Epithelial cell of esophagus (primary cell): ENCODE measurements at regions not wholly inside any gene's neighbourhood (a gene's known extent, or its start where the extent isn't known, plus 50 kb on each side); places are given as distances from the start of the nearest gene placed in this dataset.
A peak's percentile ranks its signal among the peaks of the same experiment; 100 is the strongest.

Source experiments
- DNase-seq: peaks from one replicate; pipeline ENCODE4 v3.0.0; 2010; ENCODE audit warnings: low read depth
- H3K4me3 ChIP-seq: 2 replicates; pipeline ENCODE4 v1.5.1; 2011; ENCODE audit warnings: mild to moderate bottlenecking, low read length, control low read depth
- TF ChIP-seq, protein P1 (sequence below): IDR thresholded peaks from 2 replicates; pipeline ENCODE4 v1.5.1; 2011; ENCODE audit warnings: low read depth, mild to moderate bottlenecking, low read length, control low read depth, inconsistent platforms; ENCODE audit not compliant: insufficient read depth; ENCODE audit errors: missing control alignments

DNA sequence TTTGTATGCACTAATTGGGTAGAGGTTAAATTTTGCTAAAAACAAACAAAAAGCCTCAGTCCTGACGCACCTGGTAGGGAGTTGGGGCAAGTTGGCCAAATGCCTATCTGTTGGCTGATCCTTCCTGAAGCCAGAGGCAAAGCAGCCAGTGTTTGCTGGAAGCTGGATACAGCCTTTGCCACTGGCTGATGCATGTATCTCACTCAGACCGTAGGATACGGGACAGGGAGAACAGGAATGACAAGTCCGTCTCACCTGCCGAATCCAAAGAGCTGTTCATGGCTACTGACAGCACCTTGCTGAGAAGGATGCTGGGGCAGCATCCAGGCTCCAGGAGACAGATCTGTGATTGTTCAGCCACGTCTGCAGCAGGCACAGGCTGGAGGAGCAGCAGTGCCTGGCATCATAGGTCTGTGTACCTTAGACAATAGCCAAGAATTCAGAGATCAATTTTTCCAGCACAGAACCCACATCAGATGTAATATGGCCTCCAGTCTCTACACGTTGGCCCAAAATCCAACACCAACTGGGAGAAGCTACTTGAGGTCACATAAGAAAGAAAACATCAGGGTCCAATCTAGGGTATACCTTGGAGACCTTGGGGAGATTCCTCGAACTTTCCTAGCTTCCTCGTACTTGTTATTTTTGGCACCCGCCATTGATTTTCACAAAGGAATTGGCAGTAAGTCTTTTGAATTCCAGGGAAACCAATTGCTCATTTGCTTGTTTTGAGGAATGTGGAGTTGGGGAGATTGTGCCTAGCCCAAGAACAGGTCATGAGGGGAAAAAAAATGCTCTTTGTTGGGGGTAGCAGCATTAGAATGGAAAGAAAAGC lies 108.5 kb upstream of the ARMC2 start:
- DNase-seq = peak; percentile 89
- TF ChIP-seq, protein P1, sequence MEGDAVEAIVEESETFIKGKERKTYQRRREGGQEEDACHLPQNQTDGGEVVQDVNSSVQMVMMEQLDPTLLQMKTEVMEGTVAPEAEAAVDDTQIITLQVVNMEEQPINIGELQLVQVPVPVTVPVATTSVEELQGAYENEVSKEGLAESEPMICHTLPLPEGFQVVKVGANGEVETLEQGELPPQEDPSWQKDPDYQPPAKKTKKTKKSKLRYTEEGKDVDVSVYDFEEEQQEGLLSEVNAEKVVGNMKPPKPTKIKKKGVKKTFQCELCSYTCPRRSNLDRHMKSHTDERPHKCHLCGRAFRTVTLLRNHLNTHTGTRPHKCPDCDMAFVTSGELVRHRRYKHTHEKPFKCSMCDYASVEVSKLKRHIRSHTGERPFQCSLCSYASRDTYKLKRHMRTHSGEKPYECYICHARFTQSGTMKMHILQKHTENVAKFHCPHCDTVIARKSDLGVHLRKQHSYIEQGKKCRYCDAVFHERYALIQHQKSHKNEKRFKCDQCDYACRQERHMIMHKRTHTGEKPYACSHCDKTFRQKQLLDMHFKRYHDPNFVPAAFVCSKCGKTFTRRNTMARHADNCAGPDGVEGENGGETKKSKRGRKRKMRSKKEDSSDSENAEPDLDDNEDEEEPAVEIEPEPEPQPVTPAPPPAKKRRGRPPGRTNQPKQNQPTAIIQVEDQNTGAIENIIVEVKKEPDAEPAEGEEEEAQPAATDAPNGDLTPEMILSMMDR = no peak
- no peak overlapping the region for H3K4me3 ChIP-seq

DNA sequence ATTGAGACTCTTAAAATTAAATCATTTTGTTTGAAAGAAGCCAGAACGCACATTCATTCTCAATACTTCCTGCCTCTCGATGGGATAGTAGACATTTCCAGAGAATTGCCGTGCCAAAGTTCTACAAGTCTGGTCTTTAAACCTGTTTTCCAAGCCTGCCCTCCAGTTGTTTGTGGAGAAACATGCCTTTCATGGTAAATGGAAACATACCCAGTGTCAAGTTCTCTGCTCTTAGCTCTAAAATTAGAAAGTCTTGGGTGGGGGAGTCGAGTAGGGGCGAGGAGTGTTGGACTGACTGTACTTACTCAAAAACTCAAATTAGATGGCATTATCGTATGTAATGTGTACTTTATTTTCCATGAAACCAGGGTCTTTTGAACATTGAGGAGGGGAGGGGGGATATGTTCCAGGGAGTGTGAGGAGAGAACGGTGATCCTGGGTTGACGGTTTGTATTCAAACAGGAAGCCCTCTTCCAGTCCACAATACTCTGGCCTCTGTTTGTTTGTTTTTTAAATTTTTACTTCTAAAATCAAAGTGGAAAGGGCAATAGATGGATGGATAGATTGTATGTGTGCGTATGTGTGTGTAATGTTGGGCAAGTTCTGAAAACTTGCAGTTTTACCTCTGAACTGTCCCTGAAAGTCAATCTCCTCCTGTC lies 106.8 kb upstream of the ARMC2 start:
- no peak for DNase-seq
- TF ChIP-seq, protein P1 = no peak
- no peak overlapping the region for H3K4me3 ChIP-seq

DNA sequence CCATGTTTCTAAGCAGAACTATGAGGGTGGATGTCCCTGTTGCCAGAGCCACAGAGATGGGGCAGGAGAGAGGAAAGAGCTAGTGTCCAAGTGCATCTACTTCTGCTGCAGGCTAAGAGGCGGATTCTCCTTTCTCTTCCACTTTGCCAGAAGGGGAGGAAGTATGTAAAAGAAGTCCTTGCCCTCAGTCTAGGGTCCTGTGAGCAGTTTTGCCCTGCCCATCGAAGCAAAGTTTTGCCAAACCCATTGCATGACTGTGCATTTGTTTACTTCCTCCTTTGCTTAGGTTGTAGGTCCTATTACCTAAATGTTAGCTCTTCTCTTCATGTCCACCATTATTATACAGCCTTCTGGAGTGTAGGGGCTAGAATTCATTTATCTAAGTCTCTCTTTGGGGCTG lies 106.2 kb upstream of the ARMC2 start:
- no peak for DNase-seq
- H3K4me3 ChIP-seq = no peak overlapping the region
- TF ChIP-seq, protein P1 = no peak

DNA sequence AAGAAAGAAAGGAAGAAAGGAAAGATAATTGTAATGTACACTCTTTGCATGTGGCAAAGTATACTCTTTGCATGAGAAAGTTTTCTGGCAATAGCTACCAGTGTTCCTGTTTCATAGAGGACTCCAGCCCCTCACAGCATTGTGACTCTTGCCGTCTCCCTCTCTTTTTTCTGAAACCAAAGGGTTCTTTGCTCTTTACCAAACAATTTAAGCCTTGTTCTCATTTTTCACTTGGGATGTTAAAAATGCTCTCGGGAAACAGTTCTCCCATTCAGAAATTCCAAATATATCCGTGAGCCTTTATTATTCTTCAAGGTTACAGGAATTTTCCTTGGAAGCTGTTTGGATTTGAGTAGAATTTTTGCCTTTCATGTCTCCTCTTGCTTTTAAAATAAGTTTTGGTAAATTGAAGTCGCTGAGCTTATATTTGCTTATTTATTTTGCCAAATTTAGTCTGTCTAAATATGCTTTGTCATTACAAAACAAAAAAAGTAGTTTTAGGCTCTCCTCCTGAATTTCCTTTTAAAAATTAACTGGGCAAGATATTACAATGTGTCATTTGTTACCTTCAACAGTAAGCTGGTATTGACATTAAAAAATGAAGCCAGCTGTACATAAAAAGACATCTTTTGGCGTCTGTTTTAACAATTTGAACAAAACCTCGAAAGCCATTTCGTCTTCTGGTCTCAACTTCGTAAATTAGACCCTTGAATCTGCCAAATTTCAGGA lies 103.8 kb upstream of the ARMC2 start:
- TF ChIP-seq, protein P1 = no peak
- no peak overlapping the region for H3K4me3 ChIP-seq
- no peak for DNase-seq

DNA sequence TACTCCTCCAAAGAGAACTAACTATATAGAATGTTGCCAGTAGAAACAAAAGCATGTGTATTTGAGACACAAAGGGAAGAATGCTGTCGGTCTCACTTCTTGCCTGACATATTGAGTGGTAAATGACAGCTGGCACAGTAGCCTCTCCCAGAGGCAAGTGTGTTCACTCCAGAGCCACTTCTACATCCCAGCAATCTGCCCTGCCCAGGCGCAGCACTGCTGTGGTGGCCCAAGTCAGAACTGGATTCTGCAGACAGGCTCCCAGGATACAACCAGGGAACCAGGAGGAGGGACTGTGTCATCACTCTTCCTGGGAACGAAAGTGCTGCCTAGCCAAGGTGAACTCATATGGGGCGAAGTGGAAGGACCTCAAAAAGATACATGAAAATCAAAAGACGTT lies 103.2 kb upstream of the ARMC2 start:
- no peak for DNase-seq
- TF ChIP-seq, protein P1 = no peak
- H3K4me3 ChIP-seq = no peak overlapping the region

DNA sequence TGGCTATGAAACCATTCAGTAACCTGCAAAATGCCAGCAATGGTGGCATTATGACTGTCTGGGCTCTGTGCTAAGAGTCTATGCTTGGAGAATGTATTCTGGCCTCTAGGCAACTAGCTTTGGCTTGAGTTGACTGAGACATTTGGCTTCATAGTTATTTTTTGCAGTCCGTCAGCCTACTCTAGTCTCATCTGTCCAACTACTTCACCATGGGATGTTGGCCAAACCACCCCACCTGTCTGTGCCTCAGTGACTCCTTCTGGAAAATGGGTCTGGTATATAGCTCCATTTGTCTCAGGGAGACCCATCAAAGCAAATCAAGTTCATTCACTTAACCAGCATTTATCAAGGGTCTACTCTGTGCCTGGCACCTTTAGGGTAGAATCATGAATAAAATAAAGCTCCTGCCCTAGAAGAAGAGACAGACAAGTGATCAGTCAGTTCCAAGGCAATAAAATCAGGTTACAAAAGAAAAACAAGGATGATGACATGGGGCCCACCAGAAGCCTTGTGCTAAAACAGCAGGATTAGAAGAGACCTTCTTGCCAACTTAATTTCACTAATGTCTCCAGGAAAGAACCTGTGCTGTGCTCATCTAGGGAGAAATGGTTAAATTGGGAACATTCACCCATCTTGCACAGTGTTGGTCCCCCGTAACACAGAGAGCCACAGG lies 102.4 kb upstream of the ARMC2 start:
- no peak for DNase-seq
- H3K4me3 ChIP-seq = no peak overlapping the region
- TF ChIP-seq, protein P1 = no peak
